SU-DHL-6 (cell line): ENCODE measurements at regions not wholly inside any gene's neighbourhood (a gene's known extent, or its start where the extent isn't known, plus 50 kb on each side); places are given as distances from the start of the nearest gene placed in this dataset.

Experiments
- H2AFZ ChIP-seq: fragments of 200-600 bp; sonication (generic); 2 replicates; pipeline ENCODE4 v1.6.1; 2014; ENCODE audit warnings: low read depth, mild to moderate bottlenecking, moderate library complexity, mixed read lengths, antibody characterized with exemption, low read length; ENCODE audit not compliant: severe bottlenecking
- H3F3A ChIP-seq: fragments of 200-600 bp; shearing (Covaris generic); 2 replicates; pipeline ENCODE4 v1.6.0; 2016; ENCODE audit warnings: antibody characterized with exemption, mild to moderate bottlenecking; ENCODE audit not compliant: insufficient read depth
- H3K27ac ChIP-seq: fragments of 200-600 bp; sonication (generic); 2 replicates; pipeline ENCODE4 v1.5.1; 2016; ENCODE audit warnings: low read depth, mild to moderate bottlenecking, low read length, moderate library complexity, mixed read lengths
- H3K27me3 ChIP-seq: fragments of 200-600 bp; sonication (generic), shearing (Covaris generic); 2 replicates; pipeline ENCODE4 v1.6.0; 2014; ENCODE audit warnings: mild to moderate bottlenecking, low read length
- H3K36me3 ChIP-seq: fragments of 200-600 bp; sonication (generic); 2 replicates; pipeline ENCODE4 v1.6.1; 2014; ENCODE audit warnings: mild to moderate bottlenecking, low read length, mixed read lengths
- H3K4me2 ChIP-seq: fragments of 300-600, 200-600 bp; shearing (Covaris generic), sonication (generic); 2 replicates; pipeline ENCODE4 v1.6.0; 2014; ENCODE audit warnings: low read length, low read depth, mild to moderate bottlenecking; ENCODE audit not compliant: poor library complexity, severe bottlenecking
- H3K4me3 ChIP-seq: fragments of 200-600 bp; sonication (generic); 2 replicates; pipeline ENCODE4 v1.5.1; 2014; ENCODE audit warnings: antibody characterized with exemption, low read length, mild to moderate bottlenecking, mixed read lengths; ENCODE audit not compliant: insufficient read depth, poor library complexity, severe bottlenecking
- H3K79me2 ChIP-seq: fragments of 200-600 bp; sonication (generic); 2 replicates; pipeline ENCODE4 v1.6.1; 2014; ENCODE audit warnings: mild to moderate bottlenecking, low read length, moderate library complexity; ENCODE audit not compliant: insufficient read depth
- H3K9ac ChIP-seq: fragments of 200-600 bp; sonication (generic); 2 replicates; pipeline ENCODE4 v1.7.0; 2014; ENCODE audit warnings: mild to moderate bottlenecking, low read length
- H3K9me2 ChIP-seq: fragments of 200-600 bp; sonication (generic); replicated peaks from 2 replicates; pipeline ENCODE4 v1.6.1; 2014; ENCODE audit warnings: low read length; ENCODE audit not compliant: insufficient read depth
- H3K9me3 ChIP-seq: fragments of 200-600 bp; sonication (generic); 2 replicates; pipeline ENCODE4 v1.6.1; 2014; ENCODE audit warnings: low read length, mixed read lengths; ENCODE audit not compliant: insufficient read depth
- H4K20me1 ChIP-seq: fragments of 200-600 bp; sonication (generic); 2 replicates; pipeline ENCODE4 v1.6.1; 2014; ENCODE audit warnings: low read depth, mild to moderate bottlenecking, antibody characterized with exemption, low read length, moderate library complexity, mixed read lengths
- CTCF ChIP-seq: fragments of 200-600 bp; sonication (generic); IDR thresholded peaks from one replicate; pipeline ENCODE4 v1.5.1; 2017; ENCODE audit warnings: antibody characterized with exemption, mild to moderate bottlenecking, low read length, moderate library complexity; ENCODE audit not compliant: insufficient read depth, poor library complexity, severe bottlenecking
- EZH2phosphoT487 ChIP-seq: fragments of 200-600 bp; sonication (generic), shearing (Covaris generic); conservative IDR thresholded peaks from 2 replicates; pipeline ENCODE4 v1.6.1; 2018; ENCODE audit warnings: mild to moderate bottlenecking, antibody characterized with exemption, low read length, moderate library complexity, mixed read lengths

- Histone ChIP-seq H3K27ac (no peak overlapping the region), H3F3A (no peaks in the 10 kb centered on the region), H3K9me3 (no peaks in the 10 kb centered on the region), H3K4me2 (no peak overlapping the region), H3K9ac (no peak overlapping the region), H3K4me3 (no peak overlapping the region), H3K79me2 (no peaks in the 10 kb centered on the region), H4K20me1 (no peaks in the 10 kb centered on the region), H3K27me3 (no peaks in the 10 kb centered on the region), H3K36me3 (no peaks in the 10 kb centered on the region), H2AFZ (no peak overlapping the region), H3K9me2 (no peaks in the 10 kb centered on the region)
- TF ChIP-seq CTCF, result no peak
- no peak for TF ChIP-seq EZH2phosphoT487
Observed at GRCh38 chr17:55962951-55963401, 190.3 kb upstream of the ANKFN1 start.

- no peaks in the 10 kb centered on the region for H3F3A ChIP-seq
- no peak for TF ChIP-seq CTCF
- no peak for TF ChIP-seq EZH2phosphoT487
Observed at GRCh38 chr17:55964191-55964590, 189.1 kb upstream of the ANKFN1 start.

GRCh38 chr17:55965051-55965450 lies 188.2 kb upstream of the ANKFN1 start:
- H3K36me3 ChIP-seq, result no peaks in the 10 kb centered on the region
- no peak overlapping the region for H2AFZ ChIP-seq
- H3K79me2 ChIP-seq, result no peaks in the 10 kb centered on the region
- no peaks in the 10 kb centered on the region for H3F3A ChIP-seq
- no peak overlapping the region for H3K9ac ChIP-seq
- H3K4me3 ChIP-seq, result no peak overlapping the region
- no peak overlapping the region for H3K27ac ChIP-seq
- H3K9me3 ChIP-seq, result no peaks in the 10 kb centered on the region
- no peaks in the 10 kb centered on the region for H4K20me1 ChIP-seq
- no peak for TF ChIP-seq CTCF
- TF ChIP-seq EZH2phosphoT487, result no peak
- H3K4me2 ChIP-seq, result no peak overlapping the region
- no peaks in the 10 kb centered on the region for H3K9me2 ChIP-seq
- H3K27me3 ChIP-seq, result no peaks in the 10 kb centered on the region

More at GRCh38 chr17:55964191-55964590, 189.1 kb upstream of the ANKFN1 start:
- H3K79me2 ChIP-seq, result no peaks in the 10 kb centered on the region
- H3K4me3 ChIP-seq, result no peak overlapping the region
- no peaks in the 10 kb centered on the region for H3K36me3 ChIP-seq
- H2AFZ ChIP-seq, result no peak overlapping the region
- H3K9me2 ChIP-seq, result no peaks in the 10 kb centered on the region
- no peaks in the 10 kb centered on the region for H4K20me1 ChIP-seq
- H3K9ac ChIP-seq, result no peak overlapping the region
- no peaks in the 10 kb centered on the region for H3K27me3 ChIP-seq
- H3K9me3 ChIP-seq, result no peaks in the 10 kb centered on the region
- H3K4me2 ChIP-seq, result no peak overlapping the region
- H3K27ac ChIP-seq, result no peak overlapping the region
